HEK293 (cell line): ENCODE measurements at regions not wholly inside any gene's neighbourhood (a gene's known extent, or its start where the extent isn't known, plus 50 kb on each side); places are given as distances from the start of the nearest gene placed in this dataset.

Experiments used
- ZBTB1 ChIP-seq: fragments of 450-650 bp; formaldehyde crosslinking; IDR thresholded peaks from 2 replicates; pipeline ENCODE4 v1.5.1; 2016; ENCODE audit warnings: missing biosample characterization, missing genetic modification characterization
- ZNF274 ChIP-seq, 2 experiments: fragments of 200-500 bp in 1 of 2; fragments of 450-650 bp in 1 of 2; sonication (Bioruptor generic) in 1 of 2; formaldehyde crosslinking in 1 of 2; IDR thresholded peaks; 2 replicates each; pipeline versions ENCODE4 v1.5.1 to v1.6.1; 2014 to 2016; ENCODE audit warnings: borderline replicate concordance in 1 of 2, inconsistent platforms in 1 of 2, low read length in 1 of 2, missing biosample characterization in 1 of 2, missing genetic modification characterization in 1 of 2
- ZNF514 ChIP-seq: fragments of 450-650 bp; formaldehyde crosslinking; IDR thresholded peaks from 2 replicates; pipeline ENCODE4 v1.5.1; 2016; ENCODE audit warnings: missing biosample characterization, missing genetic modification characterization

DNA sequence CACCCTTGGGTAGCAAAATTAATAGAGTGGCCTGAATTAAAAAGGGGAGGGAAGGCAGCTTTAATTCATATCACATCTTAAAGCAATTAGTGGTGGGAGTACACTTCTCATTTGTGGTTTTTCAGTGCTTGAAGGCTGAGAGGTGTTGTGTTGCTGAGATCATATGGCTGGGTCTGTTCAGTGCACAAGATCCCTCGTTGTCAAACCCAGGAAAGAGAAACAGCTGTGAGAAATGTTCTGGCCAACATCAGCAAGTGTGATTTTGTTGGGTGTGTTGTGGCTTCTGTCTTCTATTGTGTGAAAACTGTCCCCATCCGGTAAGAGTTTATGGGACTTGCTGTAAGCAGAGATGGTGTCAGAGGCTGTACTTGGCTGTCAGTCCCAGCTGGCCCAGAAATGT lies 197.9 kb upstream of the BMPER start:
- TF ChIP-seq ZNF514 = no peak
- TF ChIP-seq ZNF274 (IDR thresholded peaks at IDR 0.05; ENCODE audit: low read length) = no peak
- TF ChIP-seq ZNF274 (tag by site-specific recombination; IDR thresholded peaks at IDR 0.05; ENCODE audit: borderline replicate concordance) = no peak
- TF ChIP-seq ZBTB1 (tag by site-specific recombination) = no peak
